IPS DF 4.7 (cell line): ENCODE measurements at regions not wholly inside any gene's neighbourhood (a gene's known extent, or its start where the extent isn't known, plus 50 kb on each side); places are given as distances from the start of the nearest gene placed in this dataset.

Experiments used
- DNase-seq: peaks from one replicate; pipeline ENCODE4 v3.0.0-alpha.2; 2013; ENCODE audit warnings: low spot score; ENCODE audit errors: extremely low read depth

DNA sequence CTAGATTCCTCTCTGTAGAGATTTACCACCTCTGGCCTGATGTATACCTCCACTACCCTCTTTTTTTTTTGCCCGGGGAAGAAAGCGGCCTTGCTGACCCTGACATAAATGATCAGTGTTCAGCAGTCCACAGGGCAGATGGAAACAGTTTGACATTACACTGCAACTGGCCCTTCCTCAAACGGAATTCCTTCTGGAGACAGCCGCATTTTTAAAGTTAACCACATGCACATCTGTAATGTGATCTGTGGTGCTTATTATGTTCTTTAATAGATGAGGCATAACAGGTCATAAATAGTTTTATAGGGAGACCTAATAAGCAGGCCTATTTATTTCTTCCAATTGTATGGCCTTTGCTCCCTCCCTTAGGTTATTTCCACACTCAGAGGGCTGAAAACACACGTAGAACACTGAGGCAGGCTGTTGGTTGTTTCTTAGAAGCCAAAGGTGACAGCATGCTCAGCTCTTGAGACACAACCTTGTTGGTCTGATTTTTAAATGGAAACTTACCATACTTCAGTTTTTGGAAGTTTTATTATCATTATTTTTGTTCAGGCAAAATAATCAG is 84.0 kb upstream of the APC start:
- no peak for DNase-seq

DNA sequence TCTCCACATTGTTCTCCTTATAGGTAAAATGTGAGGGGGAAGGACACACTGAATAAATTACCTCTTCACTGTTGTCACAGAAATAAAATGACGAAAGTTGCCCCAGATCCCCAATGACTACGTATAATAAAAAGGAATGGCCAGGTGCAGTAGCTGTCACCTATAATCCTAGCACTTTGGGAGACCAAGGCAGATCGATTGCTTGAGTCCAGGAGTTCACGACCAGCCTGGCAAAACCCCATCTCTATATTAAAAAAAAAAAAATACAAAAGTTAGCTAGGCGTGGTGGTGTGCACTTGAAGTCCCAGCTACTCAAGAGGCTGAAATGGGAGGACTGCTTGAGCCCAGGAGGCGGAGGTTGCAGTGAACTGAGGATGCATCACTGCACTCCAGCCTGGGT is 82.2 kb upstream of the APC start:
- DNase-seq: no peak

DNA sequence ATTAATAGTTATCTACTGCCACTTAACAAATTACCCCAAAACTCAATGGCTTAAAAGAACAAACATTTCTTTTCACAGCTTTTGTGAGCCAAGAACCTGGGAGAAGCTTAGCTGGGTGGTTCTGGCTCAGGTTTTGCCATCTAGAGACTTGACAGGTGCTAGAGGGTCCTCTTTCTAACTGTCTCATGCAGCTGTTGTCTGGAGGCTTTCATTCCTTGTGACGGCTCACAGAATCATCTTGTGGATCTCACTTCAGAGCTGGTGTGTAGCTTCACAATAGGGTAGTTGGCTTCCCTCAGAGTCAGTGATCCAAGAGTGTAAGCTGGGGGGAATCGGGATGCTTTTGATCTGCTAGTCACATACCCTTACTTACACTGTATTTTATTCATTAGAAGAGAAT is 81.2 kb upstream of the APC start:
- no peak for DNase-seq

DNA sequence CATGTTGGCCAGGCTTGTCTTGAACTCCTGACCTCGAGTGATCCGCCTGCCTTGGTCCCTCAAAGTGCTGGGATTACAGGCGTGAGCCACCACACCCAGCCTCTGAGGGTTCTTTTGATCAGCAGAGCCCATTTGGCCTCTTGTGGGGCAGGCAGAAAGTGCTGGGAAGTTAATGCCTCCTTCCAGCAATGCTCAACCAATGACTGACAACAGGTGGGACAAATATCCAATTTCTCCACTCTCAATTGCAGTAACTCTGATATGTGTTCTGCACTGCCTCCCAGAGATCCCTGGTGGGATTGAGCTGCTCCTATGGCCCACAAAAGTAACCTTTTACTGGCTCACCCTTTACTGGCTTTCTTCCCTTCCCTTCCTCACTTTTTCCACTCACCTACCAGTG is 79.9 kb upstream of the APC start:
- no peak for DNase-seq

DNA sequence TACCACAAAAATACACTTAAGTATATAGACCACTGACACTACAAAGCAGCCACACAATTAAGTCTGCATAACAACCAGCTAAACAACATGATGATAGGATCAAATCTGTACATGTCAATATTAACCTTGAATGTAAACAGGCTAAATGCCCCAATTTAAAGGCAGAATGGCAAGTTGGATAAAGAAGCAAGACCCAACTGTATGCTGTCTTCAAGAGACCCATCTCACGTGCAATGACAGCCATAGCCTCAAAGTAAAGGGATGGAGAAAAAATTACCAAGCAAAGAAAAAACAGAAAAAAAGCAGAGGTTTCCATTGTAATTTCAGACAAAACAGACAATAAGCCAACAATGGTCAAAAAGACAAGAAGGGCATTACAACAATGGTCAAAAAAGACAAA is 77.3 kb upstream of the APC start:
- DNase-seq: no peak

DNA sequence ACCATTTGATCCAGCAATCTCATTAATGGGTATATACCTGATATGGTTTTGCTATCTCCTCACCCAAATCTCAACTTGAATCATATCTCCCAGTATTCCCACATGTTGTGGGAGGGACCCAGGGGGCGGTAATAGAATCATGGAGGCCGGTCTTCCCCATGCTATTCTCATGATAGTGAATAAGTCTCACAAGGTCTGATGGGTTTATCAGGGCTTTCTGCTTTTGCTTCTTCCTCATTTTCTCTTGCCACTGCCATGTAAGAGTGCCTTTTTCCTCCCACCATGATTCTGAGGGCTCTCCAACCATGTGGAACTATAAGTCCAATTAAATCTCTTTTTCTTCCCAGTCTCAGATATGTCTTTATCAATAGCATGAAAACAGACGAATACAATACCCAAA is 74.5 kb upstream of the APC start:
- DNase-seq: no peak

DNA sequence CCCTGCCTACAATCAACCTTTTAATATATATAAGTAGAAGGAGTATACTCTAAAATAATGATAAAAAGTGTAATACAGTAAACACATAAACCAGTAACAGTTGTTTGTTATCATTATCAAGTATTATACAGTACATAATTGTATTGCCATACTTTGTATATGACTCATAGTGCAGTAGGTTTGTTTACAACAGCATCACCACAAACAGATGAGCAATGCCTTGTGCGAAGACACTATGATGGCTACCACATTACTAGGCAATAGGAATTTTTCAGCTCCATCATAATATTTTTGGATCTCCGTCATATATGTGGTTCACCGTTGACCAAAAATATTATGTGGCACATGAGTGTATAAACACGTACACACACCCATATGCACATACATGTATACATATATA is 69.7 kb upstream of the APC start:
- DNase-seq: no peak

DNA sequence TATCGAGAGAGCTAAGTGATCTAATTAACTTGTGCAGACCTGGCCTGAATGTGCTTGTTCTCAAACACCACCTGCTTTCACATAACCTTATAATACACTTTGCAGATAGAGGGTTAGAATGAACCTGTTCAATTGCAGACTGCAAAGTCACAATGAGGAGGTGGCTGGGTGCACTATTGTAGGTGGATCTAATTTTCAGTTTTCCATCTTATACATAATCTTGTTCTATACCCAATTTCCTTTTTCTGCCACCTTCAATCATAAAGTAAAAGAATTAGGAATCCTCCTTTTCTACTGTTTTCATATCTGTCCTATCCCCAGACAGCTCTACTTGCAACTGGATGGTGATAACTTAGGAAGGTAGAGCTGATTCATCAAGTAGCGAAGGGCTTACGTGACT is 68.8 kb upstream of the APC start:
- no peak for DNase-seq

DNA sequence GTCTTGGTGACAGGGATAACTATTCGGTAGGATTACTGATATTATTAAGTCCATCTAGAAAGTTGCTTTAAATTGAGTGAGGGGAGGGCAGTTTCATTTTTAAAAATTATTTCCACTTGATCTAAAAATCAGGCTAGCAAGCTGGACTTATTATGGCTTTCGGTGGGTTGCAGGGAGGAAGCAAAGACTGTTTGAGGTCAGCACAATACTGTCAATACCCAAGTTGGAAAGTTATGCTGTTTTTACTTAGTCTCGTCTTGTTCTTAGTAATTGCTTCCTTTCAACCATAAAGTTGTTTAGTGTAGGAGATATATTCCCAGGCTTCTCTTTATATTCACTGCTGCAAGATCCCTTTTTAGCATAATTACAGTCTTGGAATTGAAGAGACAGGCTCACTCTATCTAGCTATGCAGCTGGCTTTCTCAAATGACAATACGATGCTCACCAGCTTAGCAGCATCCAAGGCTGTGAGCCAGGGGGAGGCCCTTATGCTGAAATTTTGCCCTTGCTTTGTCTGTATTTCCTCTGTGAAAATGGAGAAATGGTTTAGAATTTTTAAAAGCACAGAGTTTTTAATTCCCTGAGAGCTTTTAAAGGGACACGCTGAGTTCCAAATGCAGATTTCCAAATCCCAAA is 68.2 kb upstream of the APC start:
- no peak for DNase-seq

DNA sequence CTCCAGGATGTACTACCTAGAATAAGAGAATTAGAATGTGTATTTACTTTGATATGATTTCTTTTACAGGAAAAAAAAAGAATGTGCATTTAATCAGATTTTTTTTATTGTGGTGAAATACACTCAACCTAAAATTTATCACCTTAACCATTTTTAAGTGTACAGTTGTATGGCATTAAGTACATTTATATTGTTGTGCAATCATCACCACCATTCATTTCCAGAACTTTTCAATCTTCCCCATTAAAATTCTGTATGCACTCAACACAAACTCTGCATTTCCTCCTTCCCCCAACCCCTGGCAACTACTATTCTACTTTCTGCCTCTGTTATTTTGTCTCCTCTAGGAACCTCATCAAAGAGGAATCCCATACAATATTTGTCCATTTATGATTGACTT is 66.0 kb upstream of the APC start:
- DNase-seq: no peak

DNA sequence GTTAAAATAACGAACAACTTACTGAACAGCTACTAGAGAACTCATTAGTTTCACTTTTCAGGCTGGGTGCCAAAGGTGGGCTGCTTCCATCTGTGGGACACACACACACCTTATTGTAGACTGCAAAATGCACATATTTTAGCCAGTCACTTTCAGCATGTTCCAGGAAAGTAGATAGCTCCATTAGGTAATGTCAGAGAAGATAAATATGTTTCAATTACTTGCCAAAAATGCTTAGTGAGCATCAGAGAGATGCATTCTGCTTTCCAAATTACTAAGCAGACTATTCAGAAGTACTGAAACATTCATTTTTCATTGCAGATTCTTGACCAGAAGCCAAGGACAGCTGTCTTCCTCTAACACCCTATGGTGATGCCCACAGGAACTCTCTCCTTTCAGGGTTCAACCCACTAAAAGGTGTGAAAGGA is 56.2 kb upstream of the APC start:
- no peak for DNase-seq

DNA sequence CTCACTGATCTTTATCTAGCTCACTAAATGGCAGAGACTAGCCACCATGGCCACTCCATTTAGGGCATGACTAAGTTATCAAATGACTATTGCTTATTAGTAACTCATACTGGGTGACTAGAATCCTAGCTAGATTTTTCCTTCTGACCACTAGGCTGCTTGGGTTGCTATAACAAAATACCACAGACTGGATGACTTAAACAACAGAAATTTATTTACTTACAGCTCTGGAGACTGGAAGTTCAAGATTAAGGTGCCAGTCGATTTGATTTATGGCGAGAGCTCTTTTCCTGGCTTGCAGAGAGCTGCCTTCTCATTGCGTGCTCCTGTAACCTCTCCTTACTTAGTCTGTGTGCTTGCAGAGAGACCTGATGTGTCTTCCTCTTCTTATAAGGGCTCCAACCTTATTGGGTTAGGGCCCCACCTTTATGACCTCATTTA is 55.0 kb upstream of the APC start:
- no peak for DNase-seq

DNA sequence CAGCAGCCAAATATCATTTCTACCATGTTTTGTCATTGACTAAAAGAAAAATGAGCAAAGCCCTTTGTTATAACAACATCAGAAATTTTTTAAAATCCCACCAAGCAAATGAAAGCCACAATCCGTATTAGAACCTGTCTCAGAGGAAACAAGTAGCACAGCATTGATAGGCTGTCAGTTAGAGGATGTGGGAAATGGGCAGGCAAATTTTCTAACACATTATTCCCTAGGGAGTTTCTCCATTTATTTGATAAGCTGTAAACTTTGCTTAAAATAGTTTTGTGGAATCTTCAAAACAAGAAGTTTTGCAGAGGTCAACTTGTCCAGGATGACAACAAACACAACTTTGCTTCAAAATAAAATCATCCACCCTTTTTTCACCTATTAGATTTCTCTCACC is 53.6 kb upstream of the APC start:
- no peak for DNase-seq

DNA sequence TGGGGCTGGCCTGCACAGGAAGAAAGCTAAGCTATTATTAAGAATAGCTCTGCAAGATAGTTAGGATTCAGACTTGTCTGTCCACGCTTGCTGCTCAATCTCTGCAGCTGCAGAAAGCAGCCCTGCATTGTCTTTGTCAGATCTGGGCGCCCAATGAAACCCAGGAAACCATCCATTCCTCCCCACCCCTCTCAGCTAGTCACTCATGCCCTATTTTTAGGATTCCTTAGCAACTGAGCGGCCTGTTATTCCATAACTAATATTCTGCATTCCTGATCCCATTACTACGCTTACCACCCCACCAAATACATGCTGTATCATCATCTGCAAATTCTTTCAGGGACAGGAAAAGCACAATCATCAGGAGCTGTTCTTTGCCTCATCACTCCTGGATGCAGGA is 52.9 kb upstream of the APC start:
- no peak for DNase-seq

DNA sequence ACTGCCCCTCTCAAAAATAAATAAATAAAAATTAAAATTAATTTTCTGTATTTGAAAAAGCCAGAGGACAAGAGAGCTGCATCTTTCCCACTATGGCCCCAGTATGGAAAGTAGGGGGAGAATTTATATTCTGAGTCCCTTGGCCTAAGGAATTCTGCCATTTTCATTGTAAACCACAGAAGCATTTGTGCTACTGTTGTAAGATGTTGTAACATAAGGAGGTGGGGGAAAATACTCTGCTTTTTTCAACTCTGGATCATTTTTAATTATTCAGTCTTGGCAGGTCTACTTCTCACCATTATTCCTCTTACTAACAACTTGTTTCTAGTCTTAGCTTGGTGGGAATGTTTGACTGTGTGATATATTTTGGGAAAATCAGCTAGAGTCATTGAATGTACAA is 52.3 kb upstream of the APC start:
- no peak for DNase-seq

DNA sequence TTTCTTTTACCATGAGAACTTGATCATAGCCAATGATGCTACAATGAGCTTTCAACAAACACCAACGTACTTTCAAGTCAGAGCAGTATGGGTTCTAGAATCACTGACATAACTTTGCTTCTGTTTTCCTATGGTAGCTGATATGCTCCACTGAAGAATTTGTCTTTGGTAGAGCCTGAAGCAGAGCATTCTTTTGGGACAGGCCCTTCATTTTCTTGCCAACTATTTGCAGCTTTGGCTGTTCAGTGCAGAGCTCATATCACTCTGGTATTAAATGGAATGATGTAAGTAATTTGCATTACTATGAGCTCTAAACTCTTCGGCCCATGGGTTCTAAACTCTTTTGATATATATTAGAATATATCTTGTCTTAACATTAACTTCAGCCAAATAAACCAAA is 51.8 kb upstream of the APC start:
- DNase-seq: no peak

DNA sequence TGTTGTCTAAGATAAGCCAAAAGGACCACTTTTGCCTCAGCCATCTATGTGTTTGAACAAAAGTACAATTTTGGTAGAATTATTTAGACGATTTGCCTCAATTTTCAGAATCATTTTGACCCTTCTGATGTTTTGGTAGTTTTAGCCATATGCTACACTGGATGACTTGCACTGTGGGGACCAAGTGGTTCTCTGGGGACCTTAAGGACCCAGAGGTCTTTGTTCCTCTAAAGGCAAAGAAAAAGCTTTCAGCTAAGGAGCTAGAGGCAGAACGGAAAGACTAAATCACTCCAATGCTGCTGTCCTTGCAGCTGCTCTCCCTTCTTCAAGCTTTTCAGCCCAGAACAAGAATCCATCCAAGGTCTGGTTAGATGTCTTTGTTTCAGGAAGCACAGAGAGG is 51.0 kb upstream of the APC start:
- DNase-seq: no peak

DNA sequence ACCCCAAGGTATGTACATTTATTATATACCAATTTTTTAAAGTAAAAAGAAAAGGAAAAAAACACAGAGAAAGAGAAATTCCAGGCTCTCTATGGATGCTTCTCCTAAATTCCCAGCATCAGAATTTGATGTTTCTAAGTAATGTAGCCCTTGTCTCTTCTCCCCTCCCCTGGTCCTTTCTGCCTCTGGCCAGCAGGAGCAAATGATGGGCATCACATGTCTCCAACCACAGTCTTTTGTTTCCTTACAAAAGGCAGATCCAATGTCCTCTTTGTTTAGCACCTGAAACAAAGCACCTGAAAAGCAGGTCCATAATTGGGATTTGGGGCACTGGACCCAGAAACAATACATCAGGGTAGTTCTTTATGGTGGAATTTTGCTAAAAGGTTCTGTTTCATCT is 50.4 kb upstream of the APC start:
- DNase-seq: no peak
